ENCODE measurements at regions not wholly inside any gene's neighbourhood (a gene's known extent, or its start where the extent isn't known, plus 50 kb on each side); places are given as distances from the start of the nearest gene placed in this dataset.

- no peak for DNase-seq (ENCODE audit: low spot score)
- in situ Hi-C loops (cut with MboI; ENCODE audit: low sequenced_read_pairs, unreplicated experiment): no loop called here
- TF ChIP-seq, protein P1, sequence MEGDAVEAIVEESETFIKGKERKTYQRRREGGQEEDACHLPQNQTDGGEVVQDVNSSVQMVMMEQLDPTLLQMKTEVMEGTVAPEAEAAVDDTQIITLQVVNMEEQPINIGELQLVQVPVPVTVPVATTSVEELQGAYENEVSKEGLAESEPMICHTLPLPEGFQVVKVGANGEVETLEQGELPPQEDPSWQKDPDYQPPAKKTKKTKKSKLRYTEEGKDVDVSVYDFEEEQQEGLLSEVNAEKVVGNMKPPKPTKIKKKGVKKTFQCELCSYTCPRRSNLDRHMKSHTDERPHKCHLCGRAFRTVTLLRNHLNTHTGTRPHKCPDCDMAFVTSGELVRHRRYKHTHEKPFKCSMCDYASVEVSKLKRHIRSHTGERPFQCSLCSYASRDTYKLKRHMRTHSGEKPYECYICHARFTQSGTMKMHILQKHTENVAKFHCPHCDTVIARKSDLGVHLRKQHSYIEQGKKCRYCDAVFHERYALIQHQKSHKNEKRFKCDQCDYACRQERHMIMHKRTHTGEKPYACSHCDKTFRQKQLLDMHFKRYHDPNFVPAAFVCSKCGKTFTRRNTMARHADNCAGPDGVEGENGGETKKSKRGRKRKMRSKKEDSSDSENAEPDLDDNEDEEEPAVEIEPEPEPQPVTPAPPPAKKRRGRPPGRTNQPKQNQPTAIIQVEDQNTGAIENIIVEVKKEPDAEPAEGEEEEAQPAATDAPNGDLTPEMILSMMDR (IDR thresholded peaks at IDR 0.05; ENCODE audit: borderline replicate concordance, control extremely low read depth, extremely low read depth, insufficient read depth, missing control alignments): no peak
Observed at GRCh38 chr20:11727708-11728107, 190.0 kb upstream of the BTBD3 start.

- TF ChIP-seq, protein P1 (IDR thresholded peaks at IDR 0.05; ENCODE audit: borderline replicate concordance, control extremely low read depth, extremely low read depth, insufficient read depth, missing control alignments): no peak
- no peak for DNase-seq (ENCODE audit: low spot score)
- in situ Hi-C loops (cut with MboI; ENCODE audit: low sequenced_read_pairs, unreplicated experiment): no loop called here
Observed at GRCh38 chr20:11728937-11729336, 188.8 kb upstream of the BTBD3 start.

DNA sequence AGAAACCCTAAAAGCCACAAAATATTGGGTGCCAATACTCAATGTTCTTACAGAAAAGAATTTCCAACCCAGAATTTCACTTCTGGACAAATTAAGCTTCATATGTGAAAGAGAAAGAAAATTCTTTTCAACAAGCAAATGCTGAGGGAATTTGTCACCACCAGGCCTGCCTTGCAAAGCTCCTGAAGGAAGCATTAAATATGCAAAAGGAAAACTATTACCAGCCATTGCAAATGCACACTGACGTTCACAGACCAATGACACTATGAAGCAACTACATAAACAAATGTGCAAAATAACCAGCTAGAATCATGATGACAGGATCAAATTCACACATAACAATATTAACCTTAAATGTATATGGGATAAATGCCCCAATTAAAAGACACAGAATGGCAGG lies 187.9 kb upstream of the BTBD3 start:
- no peak for DNase-seq (ENCODE audit: low spot score)
- in situ Hi-C loops (cut with MboI; ENCODE audit: low sequenced_read_pairs, unreplicated experiment): no loop called here
- TF ChIP-seq, protein P1 (IDR thresholded peaks at IDR 0.05; ENCODE audit: borderline replicate concordance, control extremely low read depth, extremely low read depth, insufficient read depth, missing control alignments): no peak

DNA sequence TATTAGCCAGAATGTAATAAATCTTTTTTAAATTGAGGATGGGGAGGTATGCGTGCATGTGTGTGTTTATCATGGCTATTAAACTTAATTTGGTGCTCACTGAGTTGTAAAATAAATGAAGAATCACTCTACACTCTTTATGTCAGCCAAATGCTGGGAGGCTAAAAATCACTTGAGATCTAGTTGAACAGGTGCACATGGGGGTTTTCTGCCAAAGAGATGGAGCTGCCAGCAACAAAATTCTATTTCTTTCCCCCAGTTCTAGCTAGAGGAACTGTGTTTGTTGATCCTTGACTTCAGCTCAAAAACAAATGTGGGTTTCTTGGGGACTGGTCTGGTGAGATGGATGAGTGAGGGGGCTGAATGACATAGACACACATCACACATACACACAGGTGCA lies 183.3 kb upstream of the BTBD3 start:
- TF ChIP-seq, protein P1 (IDR thresholded peaks at IDR 0.05; ENCODE audit: borderline replicate concordance, control extremely low read depth, extremely low read depth, insufficient read depth, missing control alignments): no peak
- in situ Hi-C loops (cut with MboI; ENCODE audit: low sequenced_read_pairs, unreplicated experiment): no loop called here
- no peak for DNase-seq (ENCODE audit: low spot score)

- no peak for DNase-seq (ENCODE audit: low spot score)
- TF ChIP-seq, protein P1 (IDR thresholded peaks at IDR 0.05; ENCODE audit: borderline replicate concordance, control extremely low read depth, extremely low read depth, insufficient read depth, missing control alignments): no peak
- in situ Hi-C loops (cut with MboI; ENCODE audit: low sequenced_read_pairs, unreplicated experiment): no loop called here
Observed at GRCh38 chr20:11738852-11739251, 178.8 kb upstream of the BTBD3 start.

- TF ChIP-seq, protein P1 (IDR thresholded peaks at IDR 0.05; ENCODE audit: borderline replicate concordance, control extremely low read depth, extremely low read depth, insufficient read depth, missing control alignments): no peak
- no peak for DNase-seq (ENCODE audit: low spot score)
- in situ Hi-C loops (cut with MboI; ENCODE audit: low sequenced_read_pairs, unreplicated experiment): no loop called here
Observed at GRCh38 chr20:11740975-11741374, 176.7 kb upstream of the BTBD3 start.

DNA sequence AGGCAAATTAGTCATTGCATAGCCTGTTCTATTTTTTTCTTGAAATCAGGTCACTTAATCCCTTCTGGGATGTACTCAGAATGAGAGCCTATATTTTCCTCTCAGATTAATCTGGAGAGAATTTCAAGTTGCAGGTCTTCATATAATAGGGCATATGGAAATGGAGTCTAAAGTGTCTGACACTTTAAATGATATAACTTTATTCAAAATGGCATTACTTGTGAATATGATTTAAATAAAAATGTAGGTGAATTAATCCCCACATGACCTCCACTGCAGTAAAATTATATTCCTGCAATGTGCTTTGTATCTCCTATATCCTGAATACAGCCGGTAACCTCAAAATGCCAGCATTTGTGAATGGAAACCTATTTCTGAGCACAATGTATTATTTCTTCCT lies 172.5 kb upstream of the BTBD3 start:
- DNase-seq (ENCODE audit: low spot score): no peak
- in situ Hi-C loops (cut with MboI; ENCODE audit: low sequenced_read_pairs, unreplicated experiment): no loop called here
- TF ChIP-seq, protein P1 (IDR thresholded peaks at IDR 0.05; ENCODE audit: borderline replicate concordance, control extremely low read depth, extremely low read depth, insufficient read depth, missing control alignments): no peak

Data from GM13976 (cell line).